Brain microvascular endothelial cell (primary cell): ENCODE measurements at regions not wholly inside any gene's neighbourhood (a gene's known extent, or its start where the extent isn't known, plus 50 kb on each side); places are given as distances from the start of the nearest gene placed in this dataset.

Experiments used
- DNase-seq: peaks from one replicate; pipeline ENCODE4 v3.0.0-alpha.2; 2020
- H3K27ac ChIP-seq: fragments of 250-450 bp; sonication (Bioruptor Pico); 2 replicates; pipeline ENCODE4 v1.5.1; 2020; ENCODE audit warnings: mild to moderate bottlenecking, moderate library complexity
- H3K27me3 ChIP-seq: fragments of 250-450 bp; sonication (Bioruptor Pico); replicated peaks from 2 replicates; pipeline ENCODE4 v1.5.1; 2020; ENCODE audit warnings: mild to moderate bottlenecking
- H3K36me3 ChIP-seq: fragments of 250-450 bp; sonication (Bioruptor Pico); replicated peaks from 2 replicates; pipeline ENCODE4 v1.5.1; 2020; ENCODE audit warnings: mild to moderate bottlenecking
- H3K4me3 ChIP-seq: 2 replicates; pipeline ENCODE4 v1.5.1; 2011; ENCODE audit warnings: low read depth, mild to moderate bottlenecking, control low read depth, low read length, moderate library complexity
- in situ Hi-C: cut with HindIII; loops from 2 replicates; pipeline ENCODE4 v1.10.0; 2017; ENCODE audit warnings: low sequenced_read_pairs, low pct_ligation_motif_present
- TF ChIP-seq, protein P1 (sequence below): IDR thresholded peaks from 2 replicates; pipeline ENCODE4 v1.5.1; 2011; ENCODE audit warnings: low read depth, mild to moderate bottlenecking, moderate library complexity, low read length, control low read depth, inconsistent platforms; ENCODE audit errors: missing control alignments

GRCh38 chr13:60286707-60287106 lies 110.3 kb upstream of the TDRD3 start:
- in situ Hi-C loops = no loop called here
- TF ChIP-seq, protein P1, sequence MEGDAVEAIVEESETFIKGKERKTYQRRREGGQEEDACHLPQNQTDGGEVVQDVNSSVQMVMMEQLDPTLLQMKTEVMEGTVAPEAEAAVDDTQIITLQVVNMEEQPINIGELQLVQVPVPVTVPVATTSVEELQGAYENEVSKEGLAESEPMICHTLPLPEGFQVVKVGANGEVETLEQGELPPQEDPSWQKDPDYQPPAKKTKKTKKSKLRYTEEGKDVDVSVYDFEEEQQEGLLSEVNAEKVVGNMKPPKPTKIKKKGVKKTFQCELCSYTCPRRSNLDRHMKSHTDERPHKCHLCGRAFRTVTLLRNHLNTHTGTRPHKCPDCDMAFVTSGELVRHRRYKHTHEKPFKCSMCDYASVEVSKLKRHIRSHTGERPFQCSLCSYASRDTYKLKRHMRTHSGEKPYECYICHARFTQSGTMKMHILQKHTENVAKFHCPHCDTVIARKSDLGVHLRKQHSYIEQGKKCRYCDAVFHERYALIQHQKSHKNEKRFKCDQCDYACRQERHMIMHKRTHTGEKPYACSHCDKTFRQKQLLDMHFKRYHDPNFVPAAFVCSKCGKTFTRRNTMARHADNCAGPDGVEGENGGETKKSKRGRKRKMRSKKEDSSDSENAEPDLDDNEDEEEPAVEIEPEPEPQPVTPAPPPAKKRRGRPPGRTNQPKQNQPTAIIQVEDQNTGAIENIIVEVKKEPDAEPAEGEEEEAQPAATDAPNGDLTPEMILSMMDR = no peak
- H3K27ac ChIP-seq = no peak overlapping the region
- H3K36me3 ChIP-seq = no peaks in the 10 kb centered on the region
- H3K4me3 ChIP-seq = no peak overlapping the region
- H3K27me3 ChIP-seq = no peaks in the 10 kb centered on the region
- DNase-seq = no peak

DNA sequence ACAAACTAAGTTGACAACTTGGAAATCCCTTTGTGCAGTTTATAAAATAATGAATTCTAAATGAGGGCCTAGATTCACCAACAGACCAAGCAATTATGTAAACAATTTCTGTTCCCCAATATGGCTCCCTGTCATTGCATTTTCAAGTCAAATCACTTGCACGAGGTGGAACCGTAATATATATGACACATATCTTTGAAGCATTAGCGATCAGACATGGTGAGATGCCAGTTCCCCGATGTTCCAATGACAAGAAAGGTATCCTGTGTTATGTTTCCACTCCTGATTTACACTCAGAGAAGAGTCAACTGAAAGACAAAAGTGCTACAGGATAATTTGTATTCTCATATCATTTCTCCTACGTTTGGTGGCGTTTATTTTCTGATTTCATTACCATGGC lies 108.5 kb upstream of the TDRD3 start:
- no peak for DNase-seq
- Histone ChIP-seq H3K27ac (no peak overlapping the region), H3K36me3 (no peaks in the 10 kb centered on the region), H3K27me3 (no peaks in the 10 kb centered on the region), H3K4me3 (no peak overlapping the region)
- in situ Hi-C loops = no loop called here
- TF ChIP-seq, protein P1 = no peak

- no peak overlapping the region for H3K4me3 ChIP-seq
- no peaks in the 10 kb centered on the region for H3K36me3 ChIP-seq
- TF ChIP-seq, protein P1 = no peak
- no peaks in the 10 kb centered on the region for H3K27me3 ChIP-seq
- H3K27ac ChIP-seq = no peak overlapping the region
- no peak for DNase-seq
- in situ Hi-C loops = no loop called here
These were observed 93.9 kb upstream of the TDRD3 start for GRCh38 chr13:60303166-60303565.

GRCh38 chr13:60311527-60311926 lies 85.5 kb upstream of the TDRD3 start:
- DNase-seq = no peak
- TF ChIP-seq, protein P1 = no peak
- no peak overlapping the region for H3K4me3 ChIP-seq
- no peak overlapping the region for H3K27ac ChIP-seq
- no peaks in the 10 kb centered on the region for H3K36me3 ChIP-seq
- in situ Hi-C loops = no loop called here
- no peaks in the 10 kb centered on the region for H3K27me3 ChIP-seq

DNA sequence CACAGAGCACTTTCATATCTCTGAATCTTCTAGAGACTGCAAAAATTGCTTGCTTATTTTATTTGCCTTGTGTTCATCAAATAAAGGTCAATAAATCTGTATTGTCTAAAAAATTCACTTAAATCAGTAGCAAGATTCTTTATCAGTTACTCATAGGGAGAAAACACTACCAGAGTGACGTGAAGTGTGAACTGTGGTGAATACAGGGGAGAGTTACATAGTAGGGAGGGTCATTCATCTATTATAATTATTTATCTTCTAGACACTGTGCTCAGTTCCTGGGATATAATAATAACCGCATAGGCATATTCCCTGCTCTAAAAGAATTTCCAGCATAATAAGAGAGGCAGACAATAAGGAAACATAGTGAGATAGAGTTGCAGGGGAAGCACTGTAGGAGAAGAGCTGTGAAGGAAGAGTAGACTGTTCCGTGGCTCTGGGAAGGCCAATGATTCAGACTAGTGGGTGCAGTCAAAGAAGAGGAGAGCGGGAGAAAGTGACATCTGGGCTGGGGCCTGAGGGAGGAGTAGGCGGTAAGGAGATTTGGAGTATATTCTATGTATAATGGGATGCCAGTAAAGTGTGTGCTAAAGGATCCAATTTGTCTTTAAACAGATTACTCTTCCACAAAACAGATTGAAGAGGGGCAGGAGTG lies 84.0 kb upstream of the TDRD3 start:
- Histone ChIP-seq H3K27ac (no peak overlapping the region), H3K27me3 (no peaks in the 10 kb centered on the region), H3K4me3 (no peak overlapping the region), H3K36me3 (no peaks in the 10 kb centered on the region)
- peak; percentile 7 for DNase-seq
- in situ Hi-C loops = no loop called here
- TF ChIP-seq, protein P1 = no peak

DNA sequence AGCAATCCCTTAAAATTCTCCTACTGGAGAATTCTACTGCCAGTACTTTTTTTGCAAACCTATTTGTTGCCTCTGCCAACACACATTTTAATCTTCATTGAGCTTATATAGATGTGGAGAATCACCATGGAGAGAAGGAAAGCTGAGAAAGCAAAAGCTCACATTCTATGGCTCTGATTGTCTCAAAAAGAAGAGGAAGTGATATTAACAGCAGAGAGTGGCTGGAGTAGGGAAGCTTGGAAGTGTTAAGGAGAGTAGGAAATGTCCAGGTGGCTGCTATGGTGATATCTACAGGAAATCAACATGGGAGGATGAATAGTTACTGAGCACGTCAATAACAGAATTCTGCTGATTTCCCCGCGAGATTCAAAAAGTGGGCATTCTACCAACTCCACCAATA lies 78.8 kb upstream of the TDRD3 start:
- in situ Hi-C loops = no loop called here
- Histone ChIP-seq H3K36me3 (no peaks in the 10 kb centered on the region), H3K4me3 (no peak overlapping the region), H3K27me3 (no peaks in the 10 kb centered on the region), H3K27ac (no peak overlapping the region)
- TF ChIP-seq, protein P1 = no peak
- DNase-seq = no peak
